ENCODE measurements at regions not wholly inside any gene's neighbourhood (a gene's known extent, or its start where the extent isn't known, plus 50 kb on each side); places are given as distances from the start of the nearest gene placed in this dataset.
A peak's percentile ranks its signal among the peaks of the same experiment; 100 is the strongest.

DNA sequence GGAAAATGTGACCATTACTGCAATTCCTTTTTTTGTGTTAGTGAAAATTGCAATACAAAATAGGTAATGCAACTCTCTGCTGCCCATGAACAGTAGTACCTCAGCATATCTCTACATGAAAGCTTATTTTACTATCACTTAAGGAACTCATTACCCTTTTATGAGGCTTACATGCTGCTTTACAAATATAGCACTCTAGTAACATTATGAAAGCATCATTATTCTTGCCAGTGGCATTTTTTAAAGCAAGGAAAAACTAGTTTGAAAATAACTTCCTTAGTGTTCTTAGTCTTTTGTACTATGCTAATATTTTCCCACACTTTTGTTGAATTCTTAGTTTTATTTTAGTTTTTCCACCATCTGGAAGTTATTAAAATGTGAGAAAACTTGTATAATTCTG lies 797.3 kb upstream of the ARRDC3 start:
- Histone ChIP-seq H4K91ac (ENCODE audit: low read length) (no peak overlapping the region), H2BK12ac (ENCODE audit: low read length in 2 of 2) (no peak overlapping the region), H2BK15ac (ENCODE audit: low read depth, poor library complexity, severe bottlenecking) (no peak overlapping the region), H3K4me3 (ENCODE audit: insufficient read depth in 1 of 2, low read depth in 1 of 2, low read length in 2 of 2) (no peak overlapping the region), H3K4ac (ENCODE audit: low read depth in 1 of 2, low read length in 2 of 2) (no peak overlapping the region), H3K23ac (ENCODE audit: low read length in 2 of 2) (no peak overlapping the region), H3K36me3 (ENCODE audit: control insufficient read depth in 1 of 2, insufficient read depth in 2 of 2, low read depth in 1 of 2, low read length in 2 of 2) (no peaks in the 10 kb centered on the region), H3K4me1 (ENCODE audit: control insufficient read depth, insufficient read depth, low read depth, low read length) (no peaks in the 10 kb centered on the region), H3K14ac (ENCODE audit: low read length in 2 of 2) (no peak overlapping the region), H3K9ac (ENCODE audit: low read length) (no peak overlapping the region), H2BK120ac (ENCODE audit: low read depth, low read length) (no peak overlapping the region), H3K79me1 (replicated peaks; ENCODE audit: low read length, poor library complexity, severe bottlenecking) (no peaks in the 10 kb centered on the region), H4K8ac (ENCODE audit: low read length) (no peak overlapping the region), H3K9me3 (ENCODE audit: control insufficient read depth, low read length) (no peaks in the 10 kb centered on the region), H3K27me3 (ENCODE audit: control insufficient read depth in 1 of 2, insufficient read depth in 1 of 2, low read length in 2 of 2) (no peaks in the 10 kb centered on the region), H2AK5ac (ENCODE audit: low read length, severe bottlenecking) (no peak overlapping the region), H3K27ac (ENCODE audit: low read length, poor library complexity, severe bottlenecking) (no peak overlapping the region), H3K18ac (ENCODE audit: low read depth in 1 of 2, low read length in 2 of 2) (no peak overlapping the region), H2BK5ac (ENCODE audit: low read depth, low read length, poor library complexity, severe bottlenecking) (no peak overlapping the region), H3K4me2 (ENCODE audit: low read length, poor library complexity, severe bottlenecking) (no peak overlapping the region), H2AFZ (ENCODE audit: low read depth, low read length) (no peak overlapping the region)
- DNase-seq, result no peak

DNA sequence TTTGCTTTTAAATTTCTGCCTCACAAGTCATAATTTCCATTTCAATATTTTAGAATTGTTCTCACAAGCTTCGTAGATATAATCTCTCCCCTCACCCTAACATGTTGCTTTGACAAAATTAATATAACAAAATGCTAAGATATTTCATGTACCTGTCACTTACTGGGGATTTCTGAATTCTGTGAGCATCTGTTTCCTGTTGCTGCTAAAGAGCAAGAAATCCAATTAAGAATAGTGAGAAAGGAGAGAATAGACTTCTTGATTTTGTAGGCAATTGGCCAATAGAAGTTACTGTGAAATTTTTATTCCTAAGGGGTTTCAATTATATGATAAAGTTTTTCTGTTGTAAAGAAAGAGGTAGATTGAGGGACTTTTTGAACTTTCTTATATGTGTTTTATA lies 796.5 kb upstream of the ARRDC3 start:
- Histone ChIP-seq H3K4me2 (ENCODE audit: low read length, poor library complexity, severe bottlenecking) (no peak overlapping the region), H2BK120ac (ENCODE audit: low read depth, low read length) (no peak overlapping the region), H3K23ac (ENCODE audit: low read length in 2 of 2) (no peak overlapping the region), H3K4ac (ENCODE audit: low read depth in 1 of 2, low read length in 2 of 2) (no peak overlapping the region), H3K4me1 (ENCODE audit: control insufficient read depth, insufficient read depth, low read depth, low read length) (no peaks in the 10 kb centered on the region), H4K91ac (ENCODE audit: low read length) (no peak overlapping the region), H3K36me3 (ENCODE audit: control insufficient read depth in 1 of 2, insufficient read depth in 2 of 2, low read depth in 1 of 2, low read length in 2 of 2) (no peaks in the 10 kb centered on the region), H3K9me3 (ENCODE audit: control insufficient read depth, low read length) (no peaks in the 10 kb centered on the region), H3K27me3 (ENCODE audit: control insufficient read depth in 1 of 2, insufficient read depth in 1 of 2, low read length in 2 of 2) (no peaks in the 10 kb centered on the region), H2BK15ac (ENCODE audit: low read depth, poor library complexity, severe bottlenecking) (no peak overlapping the region), H2BK12ac (ENCODE audit: low read length in 2 of 2) (no peak overlapping the region), H4K8ac (ENCODE audit: low read length) (no peak overlapping the region), H3K79me1 (replicated peaks; ENCODE audit: low read length, poor library complexity, severe bottlenecking) (no peaks in the 10 kb centered on the region), H3K9ac (ENCODE audit: low read length) (no peak overlapping the region), H3K4me3 (ENCODE audit: insufficient read depth in 1 of 2, low read depth in 1 of 2, low read length in 2 of 2) (no peak overlapping the region), H2AFZ (ENCODE audit: low read depth, low read length) (no peak overlapping the region), H3K14ac (ENCODE audit: low read length in 2 of 2) (no peak overlapping the region), H2AK5ac (ENCODE audit: low read length, severe bottlenecking) (no peak overlapping the region), H3K18ac (ENCODE audit: low read depth in 1 of 2, low read length in 2 of 2) (no peak overlapping the region), H2BK5ac (ENCODE audit: low read depth, low read length, poor library complexity, severe bottlenecking) (no peak overlapping the region), H3K27ac (ENCODE audit: low read length, poor library complexity, severe bottlenecking) (no peak overlapping the region)
- no peak for DNase-seq
- no CpG with 5 or more reads among the region's 1 CpG for WGBS

DNA sequence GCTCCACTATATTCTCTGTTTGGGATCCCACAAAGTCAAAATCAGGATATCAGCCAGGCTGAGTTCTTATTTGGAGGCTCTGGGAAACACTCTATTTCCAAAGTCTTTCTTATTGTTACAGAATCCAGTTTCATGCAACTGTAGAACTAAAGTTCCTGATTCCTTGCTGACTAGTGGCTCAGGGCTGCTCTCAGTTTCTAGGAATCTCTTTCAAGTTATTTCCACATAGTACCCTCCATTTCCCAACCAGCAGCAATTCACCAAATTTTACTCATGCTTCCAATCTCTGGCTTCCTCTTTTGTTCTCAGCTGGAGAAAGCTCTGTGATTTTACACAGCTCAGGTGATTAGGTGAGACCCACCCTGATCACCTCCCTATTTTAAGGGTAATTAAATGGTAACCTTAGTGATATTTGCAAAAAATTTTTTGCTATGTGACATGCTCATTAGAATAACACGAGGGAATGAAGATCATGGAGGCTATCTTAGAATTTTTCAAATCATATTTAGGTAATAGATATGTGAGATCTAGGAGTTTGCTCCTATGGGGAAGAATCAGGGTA lies 794.9 kb upstream of the ARRDC3 start:
- no peak overlapping the region for H2BK15ac ChIP-seq (ENCODE audit: low read depth, poor library complexity, severe bottlenecking)
- H3K27ac ChIP-seq (ENCODE audit: low read length, poor library complexity, severe bottlenecking), result no peak overlapping the region
- H3K4me1 ChIP-seq (ENCODE audit: control insufficient read depth, insufficient read depth, low read depth, low read length), result no peaks in the 10 kb centered on the region
- H3K4me3 ChIP-seq (ENCODE audit: insufficient read depth in 1 of 2, low read depth in 1 of 2, low read length in 2 of 2), result no peak overlapping the region
- H3K27me3 ChIP-seq (ENCODE audit: control insufficient read depth in 1 of 2, insufficient read depth in 1 of 2, low read length in 2 of 2), result no peaks in the 10 kb centered on the region
- no peaks in the 10 kb centered on the region for H3K79me1 ChIP-seq (replicated peaks; ENCODE audit: low read length, poor library complexity, severe bottlenecking)
- no peak overlapping the region for H4K91ac ChIP-seq (ENCODE audit: low read length)
- no peak overlapping the region for H2AFZ ChIP-seq (ENCODE audit: low read depth, low read length)
- H3K23ac ChIP-seq (ENCODE audit: low read length in 2 of 2), result no peak overlapping the region
- H2BK12ac ChIP-seq (ENCODE audit: low read length in 2 of 2), result no peak overlapping the region
- DNase-seq, result no peak
- WGBS, result 56% methylated on average over 1 of the region's 1 CpG
- no peak overlapping the region for H3K9ac ChIP-seq (ENCODE audit: low read length)
- H2AK5ac ChIP-seq (ENCODE audit: low read length, severe bottlenecking), result no peak overlapping the region
- no peak overlapping the region for H3K4me2 ChIP-seq (ENCODE audit: low read length, poor library complexity, severe bottlenecking)
- no peak overlapping the region for H3K18ac ChIP-seq (ENCODE audit: low read depth in 1 of 2, low read length in 2 of 2)
- no peak overlapping the region for H2BK5ac ChIP-seq (ENCODE audit: low read depth, low read length, poor library complexity, severe bottlenecking)
- H3K14ac ChIP-seq (ENCODE audit: low read length in 2 of 2), result no peak overlapping the region
- no peaks in the 10 kb centered on the region for H3K36me3 ChIP-seq (ENCODE audit: control insufficient read depth in 1 of 2, insufficient read depth in 2 of 2, low read depth in 1 of 2, low read length in 2 of 2)
- no peak overlapping the region for H4K8ac ChIP-seq (ENCODE audit: low read length)
- no peaks in the 10 kb centered on the region for H3K9me3 ChIP-seq (ENCODE audit: control insufficient read depth, low read length)
- H2BK120ac ChIP-seq (ENCODE audit: low read depth, low read length), result no peak overlapping the region
- no peak overlapping the region for H3K4ac ChIP-seq (ENCODE audit: low read depth in 1 of 2, low read length in 2 of 2)

DNA sequence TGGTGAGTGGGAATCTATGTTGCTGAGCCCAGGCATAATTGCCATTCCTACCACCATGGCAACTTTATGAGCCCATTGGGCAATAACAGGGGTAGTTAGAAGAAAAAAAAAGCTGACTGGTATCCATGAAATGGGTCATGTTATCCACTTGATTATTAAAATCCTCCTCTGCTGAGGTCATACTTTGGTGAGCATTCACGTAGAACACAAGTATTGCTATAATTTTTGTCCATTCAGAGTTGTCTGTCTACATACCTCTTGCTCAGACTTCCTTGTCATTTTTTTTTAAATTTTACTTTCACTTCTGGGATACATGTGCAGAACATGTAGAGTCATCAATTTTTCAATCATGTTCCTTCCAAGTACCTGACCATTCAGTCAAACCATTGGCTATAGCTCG lies 780.8 kb upstream of the ARRDC3 start:
- no peaks in the 10 kb centered on the region for H3K27me3 ChIP-seq (ENCODE audit: control insufficient read depth in 1 of 2, insufficient read depth in 1 of 2, low read length in 2 of 2)
- H2BK5ac ChIP-seq (ENCODE audit: low read depth, low read length, poor library complexity, severe bottlenecking), result no peak overlapping the region
- peak overlapping the region; percentile 59 for H3K27ac ChIP-seq (ENCODE audit: low read length, poor library complexity, severe bottlenecking)
- H3K4ac ChIP-seq (ENCODE audit: low read depth in 1 of 2, low read length in 2 of 2), result no peak overlapping the region
- H2BK12ac ChIP-seq (ENCODE audit: low read length in 2 of 2), result no peak overlapping the region
- H3K9me3 ChIP-seq (ENCODE audit: control insufficient read depth, low read length), result no peaks in the 10 kb centered on the region
- no peak overlapping the region for H2AK5ac ChIP-seq (ENCODE audit: low read length, severe bottlenecking)
- 94% methylated on average over 2 of the region's 2 CpGs for WGBS
- no peaks in the 10 kb centered on the region for H3K36me3 ChIP-seq (ENCODE audit: control insufficient read depth in 1 of 2, insufficient read depth in 2 of 2, low read depth in 1 of 2, low read length in 2 of 2)
- H3K4me2 ChIP-seq (ENCODE audit: low read length, poor library complexity, severe bottlenecking), result no peak overlapping the region
- H3K9ac ChIP-seq (ENCODE audit: low read length), result no peak overlapping the region
- no peak overlapping the region for H3K23ac ChIP-seq (ENCODE audit: low read length in 2 of 2)
- no peak overlapping the region for H4K91ac ChIP-seq (ENCODE audit: low read length)
- H3K79me1 ChIP-seq (replicated peaks; ENCODE audit: low read length, poor library complexity, severe bottlenecking), result no peaks in the 10 kb centered on the region
- H3K18ac ChIP-seq (ENCODE audit: low read depth in 1 of 2, low read length in 2 of 2), result no peak overlapping the region
- H3K4me1 ChIP-seq (ENCODE audit: control insufficient read depth, insufficient read depth, low read depth, low read length), result no peaks in the 10 kb centered on the region
- H4K8ac ChIP-seq (ENCODE audit: low read length), result no peak overlapping the region
- H2BK15ac ChIP-seq (ENCODE audit: low read depth, poor library complexity, severe bottlenecking), result no peak overlapping the region
- H3K4me3 ChIP-seq (ENCODE audit: insufficient read depth in 1 of 2, low read depth in 1 of 2, low read length in 2 of 2), result no peak overlapping the region
- H3K14ac ChIP-seq (ENCODE audit: low read length in 2 of 2), result no peak overlapping the region
- no peak for DNase-seq
- H2AFZ ChIP-seq (ENCODE audit: low read depth, low read length), result no peak overlapping the region
- no peak overlapping the region for H2BK120ac ChIP-seq (ENCODE audit: low read depth, low read length)
